ENCODE measurements at regions not wholly inside any gene's neighbourhood (a gene's known extent, or its start where the extent isn't known, plus 50 kb on each side); places are given as distances from the start of the nearest gene placed in this dataset.

DNA sequence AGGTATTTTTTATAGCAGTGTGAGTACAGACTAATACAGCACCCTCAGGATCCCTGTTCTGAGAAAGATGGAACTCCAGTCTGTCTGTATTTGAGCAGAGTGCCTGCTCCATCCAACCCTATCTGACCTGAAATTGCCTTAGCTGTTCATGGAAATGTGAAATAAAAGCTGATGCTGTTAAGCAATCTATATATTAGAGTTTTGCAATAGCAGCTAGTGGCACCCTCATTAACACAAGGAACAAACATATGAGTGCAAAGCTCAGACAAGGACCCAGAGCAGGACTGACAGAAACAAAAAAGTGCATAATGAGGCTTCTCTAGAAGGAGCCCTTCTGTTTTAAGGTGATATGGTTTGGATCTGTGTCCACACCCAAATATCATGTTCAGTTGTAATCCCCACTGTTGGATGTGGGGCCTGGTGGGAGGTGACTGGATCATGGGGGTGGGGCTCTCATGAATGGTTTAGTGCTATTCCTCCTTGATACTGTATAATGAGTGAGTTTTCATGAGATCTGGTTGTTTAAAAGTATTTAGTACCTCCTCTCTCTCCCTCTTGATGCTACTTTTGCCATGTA lies 272.9 kb upstream of the KLF3 start:
- TF ChIP-seq, protein P1, sequence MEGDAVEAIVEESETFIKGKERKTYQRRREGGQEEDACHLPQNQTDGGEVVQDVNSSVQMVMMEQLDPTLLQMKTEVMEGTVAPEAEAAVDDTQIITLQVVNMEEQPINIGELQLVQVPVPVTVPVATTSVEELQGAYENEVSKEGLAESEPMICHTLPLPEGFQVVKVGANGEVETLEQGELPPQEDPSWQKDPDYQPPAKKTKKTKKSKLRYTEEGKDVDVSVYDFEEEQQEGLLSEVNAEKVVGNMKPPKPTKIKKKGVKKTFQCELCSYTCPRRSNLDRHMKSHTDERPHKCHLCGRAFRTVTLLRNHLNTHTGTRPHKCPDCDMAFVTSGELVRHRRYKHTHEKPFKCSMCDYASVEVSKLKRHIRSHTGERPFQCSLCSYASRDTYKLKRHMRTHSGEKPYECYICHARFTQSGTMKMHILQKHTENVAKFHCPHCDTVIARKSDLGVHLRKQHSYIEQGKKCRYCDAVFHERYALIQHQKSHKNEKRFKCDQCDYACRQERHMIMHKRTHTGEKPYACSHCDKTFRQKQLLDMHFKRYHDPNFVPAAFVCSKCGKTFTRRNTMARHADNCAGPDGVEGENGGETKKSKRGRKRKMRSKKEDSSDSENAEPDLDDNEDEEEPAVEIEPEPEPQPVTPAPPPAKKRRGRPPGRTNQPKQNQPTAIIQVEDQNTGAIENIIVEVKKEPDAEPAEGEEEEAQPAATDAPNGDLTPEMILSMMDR (IDR thresholded peaks at IDR 0.05; ENCODE audit: low read depth, low read length), result no peak
- no peak for TF ChIP-seq EZH2phosphoT487 (IDR thresholded peaks at IDR 0.05; ENCODE audit: low read depth)
